Activated CD4-positive, alpha-beta T cell treated with anti-CD3 and anti-CD28 coated beads, Interleukin-10, Interleukin-2, amounts not matched to agents 100 ng/mL and 50 ng/mL, durations not matched to agents 16 hours and 8 hours (primary cell): ENCODE measurements at regions not wholly inside any gene's neighbourhood (a gene's known extent, or its start where the extent isn't known, plus 50 kb on each side); places are given as distances from the start of the nearest gene placed in this dataset.

ENCODE experiments used
- DNase-seq: peaks from one replicate; pipeline ENCODE4 v3.0.0-alpha.2; 2020

GRCh38 chr13:99027661-99028425, 50.0 kb upstream of the DOCK9 start:
- no peak for DNase-seq

GRCh38 chr13:99028890-99029289, 51.0 kb upstream of the DOCK9 start:
- peak; percentile 63 for DNase-seq

- DNase-seq: no peak
Observed at GRCh38 chr13:99029576-99029975, 51.7 kb upstream of the DOCK9 start.

GRCh38 chr13:99030326-99030725, 52.5 kb upstream of the DOCK9 start:
- DNase-seq: no peak

GRCh38 chr13:99031832-99032231, 54.0 kb upstream of the DOCK9 start:
- DNase-seq: no peak

- DNase-seq: peak; percentile 31
Observed at GRCh38 chr13:99033814-99034213, 56.0 kb upstream of the DOCK9 start.

- DNase-seq: no peak
Observed at GRCh38 chr13:99034333-99035085, 56.6 kb upstream of the DOCK9 start.

- no peak for DNase-seq
Observed at GRCh38 chr13:99035715-99036114, 57.9 kb upstream of the DOCK9 start.

GRCh38 chr13:99037756-99038155, 59.9 kb upstream of the DOCK9 start:
- DNase-seq: no peak

- no peak for DNase-seq
Observed at GRCh38 chr13:99039718-99040280, 61.9 kb upstream of the DOCK9 start.

- DNase-seq: no peak
Observed at GRCh38 chr13:99040536-99041131, 62.8 kb upstream of the DOCK9 start.

- no peak for DNase-seq
Observed at GRCh38 chr13:99041337-99041736, 63.5 kb upstream of the DOCK9 start.

GRCh38 chr13:99041788-99042187, 63.9 kb upstream of the DOCK9 start:
- peak; percentile 54 for DNase-seq

GRCh38 chr13:99042521-99043250, 64.8 kb upstream of the DOCK9 start:
- no peak for DNase-seq

GRCh38 chr13:99043831-99044231, 66.0 kb upstream of the DOCK9 start:
- no peak for DNase-seq

GRCh38 chr13:99044764-99045163, 66.9 kb upstream of the DOCK9 start:
- no peak for DNase-seq

GRCh38 chr13:99045396-99045795, 67.5 kb upstream of the DOCK9 start:
- DNase-seq: no peak

GRCh38 chr13:99046851-99047250, 69.0 kb upstream of the DOCK9 start:
- no peak for DNase-seq

- no peak for DNase-seq
Observed at GRCh38 chr13:99050983-99051488, 73.2 kb upstream of the DOCK9 start.

- peak; percentile 45 for DNase-seq
Observed at GRCh38 chr13:99051768-99052455, 74.0 kb upstream of the DOCK9 start.

- DNase-seq: peak; percentile 30
Observed at GRCh38 chr13:99053636-99054233, 75.9 kb upstream of the DOCK9 start.

GRCh38 chr13:99055281-99055680, 77.4 kb upstream of the DOCK9 start:
- DNase-seq: no peak
